GM18868 (cell line): ENCODE measurements at regions not wholly inside any gene's neighbourhood (a gene's known extent, or its start where the extent isn't known, plus 50 kb on each side); places are given as distances from the start of the nearest gene placed in this dataset.

Experiments
- ATAC-seq: cut with Tn5 transposase; IDR thresholded peaks from one replicate; pipeline ENCODE4 v1.9.1; 2021; ENCODE audit warnings: mild to moderate bottlenecking, moderate library complexity; ENCODE audit not compliant: unreplicated experiment

- no peak for ATAC-seq
These were observed 334.0 kb upstream of the CHD6 start for GRCh38 chr20:41952166-41952565.

- no peak for ATAC-seq
These were observed 333.4 kb upstream of the CHD6 start for GRCh38 chr20:41951615-41952014.

GRCh38 chr20:41939659-41940058 lies 321.5 kb upstream of the CHD6 start:
- no peak for ATAC-seq

GRCh38 chr20:41938353-41938752 lies 320.2 kb upstream of the CHD6 start:
- ATAC-seq, result no peak

- no peak for ATAC-seq
These were observed 317.1 kb upstream of the CHD6 start for GRCh38 chr20:41935259-41935791.

- ATAC-seq, result no peak
These were observed 314.3 kb upstream of the CHD6 start for GRCh38 chr20:41932431-41932830.

- no peak for ATAC-seq
These were observed 309.5 kb upstream of the CHD6 start for GRCh38 chr20:41927655-41928054.

GRCh38 chr20:41927189-41927588 lies 309.0 kb upstream of the CHD6 start:
- ATAC-seq, result no peak

- no peak for ATAC-seq
These were observed 307.3 kb upstream of the CHD6 start for GRCh38 chr20:41925476-41925875.

GRCh38 chr20:41923624-41924023 lies 305.4 kb upstream of the CHD6 start:
- ATAC-seq, result no peak

- ATAC-seq, result no peak
These were observed 295.0 kb upstream of the CHD6 start for GRCh38 chr20:41913146-41913545.

GRCh38 chr20:41910558-41910957 lies 292.4 kb upstream of the CHD6 start:
- no peak for ATAC-seq

GRCh38 chr20:41905199-41905598 lies 287.0 kb upstream of the CHD6 start:
- no peak for ATAC-seq

- no peak for ATAC-seq
These were observed 285.4 kb upstream of the CHD6 start for GRCh38 chr20:41903586-41903985.

- ATAC-seq, result no peak
These were observed 284.2 kb upstream of the CHD6 start for GRCh38 chr20:41902346-41902745.

- no peak for ATAC-seq
These were observed 282.1 kb upstream of the CHD6 start for GRCh38 chr20:41900201-41900691.

GRCh38 chr20:41897708-41898107 lies 279.5 kb upstream of the CHD6 start:
- ATAC-seq, result no peak

GRCh38 chr20:41895241-41896032 lies 277.3 kb upstream of the CHD6 start:
- ATAC-seq, result no peak

GRCh38 chr20:41894255-41894963 lies 276.2 kb upstream of the CHD6 start:
- ATAC-seq, result no peak

- ATAC-seq, result no peak
These were observed 273.9 kb upstream of the CHD6 start for GRCh38 chr20:41892031-41892430.

- ATAC-seq, result no peak
These were observed 271.7 kb upstream of the CHD6 start for GRCh38 chr20:41889844-41890224.
